ENCODE measurements at regions not wholly inside any gene's neighbourhood (a gene's known extent, or its start where the extent isn't known, plus 50 kb on each side); places are given as distances from the start of the nearest gene placed in this dataset.

DNA sequence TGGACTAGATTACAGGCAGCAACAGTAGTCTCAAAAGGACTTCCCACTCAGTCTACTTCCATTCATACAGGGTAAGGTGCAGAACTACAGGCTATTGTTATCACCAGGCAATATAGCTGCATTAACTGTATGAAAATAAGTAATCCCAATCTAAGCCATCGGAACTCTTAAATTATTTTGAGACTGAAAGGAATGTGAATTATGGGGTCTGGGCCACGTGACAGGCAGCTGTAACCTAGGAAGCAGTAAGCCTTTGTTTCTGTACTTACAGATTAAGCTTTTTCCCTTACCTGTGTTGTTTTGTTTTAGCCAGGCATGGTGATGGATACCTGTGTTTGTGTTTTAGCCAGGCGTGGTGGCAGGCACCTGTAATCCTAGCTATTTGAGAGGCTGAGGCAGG is 152.4 kb upstream of the TRIM24 start:
- no peak for DNase-seq (ENCODE audit: low read depth)

DNA sequence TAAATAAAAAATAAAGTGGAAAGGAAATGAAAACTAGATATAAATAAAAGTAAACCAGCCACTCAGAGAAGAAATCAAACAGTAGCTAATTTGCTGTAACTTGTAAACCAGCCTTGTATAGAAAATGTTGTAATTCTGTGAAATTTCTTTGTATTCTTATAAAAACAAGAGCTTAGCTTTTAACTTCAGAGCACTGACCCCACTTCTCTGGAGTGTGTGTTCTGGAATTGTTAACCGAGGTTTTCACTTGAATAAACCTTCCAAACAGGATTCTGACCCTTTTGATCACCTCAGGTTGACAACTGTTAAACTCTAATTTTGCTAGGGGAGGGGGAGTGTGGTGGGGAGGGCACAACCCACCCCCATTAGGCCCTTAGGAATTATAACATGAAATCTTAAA is 151.9 kb upstream of the TRIM24 start:
- no peak overlapping the region for H3K4me3 ChIP-seq (ENCODE audit: low read depth, low read length)
- TF ChIP-seq, protein P1, sequence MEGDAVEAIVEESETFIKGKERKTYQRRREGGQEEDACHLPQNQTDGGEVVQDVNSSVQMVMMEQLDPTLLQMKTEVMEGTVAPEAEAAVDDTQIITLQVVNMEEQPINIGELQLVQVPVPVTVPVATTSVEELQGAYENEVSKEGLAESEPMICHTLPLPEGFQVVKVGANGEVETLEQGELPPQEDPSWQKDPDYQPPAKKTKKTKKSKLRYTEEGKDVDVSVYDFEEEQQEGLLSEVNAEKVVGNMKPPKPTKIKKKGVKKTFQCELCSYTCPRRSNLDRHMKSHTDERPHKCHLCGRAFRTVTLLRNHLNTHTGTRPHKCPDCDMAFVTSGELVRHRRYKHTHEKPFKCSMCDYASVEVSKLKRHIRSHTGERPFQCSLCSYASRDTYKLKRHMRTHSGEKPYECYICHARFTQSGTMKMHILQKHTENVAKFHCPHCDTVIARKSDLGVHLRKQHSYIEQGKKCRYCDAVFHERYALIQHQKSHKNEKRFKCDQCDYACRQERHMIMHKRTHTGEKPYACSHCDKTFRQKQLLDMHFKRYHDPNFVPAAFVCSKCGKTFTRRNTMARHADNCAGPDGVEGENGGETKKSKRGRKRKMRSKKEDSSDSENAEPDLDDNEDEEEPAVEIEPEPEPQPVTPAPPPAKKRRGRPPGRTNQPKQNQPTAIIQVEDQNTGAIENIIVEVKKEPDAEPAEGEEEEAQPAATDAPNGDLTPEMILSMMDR (IDR thresholded peaks at IDR 0.05; ENCODE audit: control insufficient read depth, extremely low read depth, insufficient read depth) = no peak
- no peak for DNase-seq (ENCODE audit: low read depth)

More for the DNA sequence above, 152.4 kb upstream of the TRIM24 start:
- H3K4me3 ChIP-seq (ENCODE audit: low read depth, low read length) = no peak overlapping the region
- TF ChIP-seq, protein P1 (IDR thresholded peaks at IDR 0.05; ENCODE audit: control insufficient read depth, extremely low read depth, insufficient read depth) = no peak

DNA sequence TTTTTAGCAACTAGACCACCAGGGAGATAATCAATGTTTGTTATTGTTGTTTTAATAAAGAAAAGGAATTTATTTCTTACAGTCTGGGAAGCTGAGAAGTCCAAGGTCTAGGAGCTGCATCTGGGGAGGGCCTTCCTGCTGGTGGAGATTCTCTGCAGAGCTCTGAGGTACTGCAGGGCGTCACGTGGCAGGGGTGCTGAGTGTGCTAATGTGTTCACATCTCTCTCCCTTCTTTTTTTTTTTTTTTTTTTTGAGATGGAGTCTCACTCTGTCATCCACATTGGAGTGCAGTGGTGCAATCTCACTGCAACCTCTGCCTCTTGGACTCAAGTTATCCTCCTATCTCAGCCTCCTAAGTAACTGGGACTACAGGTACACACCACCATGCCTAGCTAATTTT is 150.9 kb upstream of the TRIM24 start:
- TF ChIP-seq, protein P1 (IDR thresholded peaks at IDR 0.05; ENCODE audit: control insufficient read depth, extremely low read depth, insufficient read depth) = no peak
- no peak for DNase-seq (ENCODE audit: low read depth)
- no peak overlapping the region for H3K4me3 ChIP-seq (ENCODE audit: low read depth, low read length)

DNA sequence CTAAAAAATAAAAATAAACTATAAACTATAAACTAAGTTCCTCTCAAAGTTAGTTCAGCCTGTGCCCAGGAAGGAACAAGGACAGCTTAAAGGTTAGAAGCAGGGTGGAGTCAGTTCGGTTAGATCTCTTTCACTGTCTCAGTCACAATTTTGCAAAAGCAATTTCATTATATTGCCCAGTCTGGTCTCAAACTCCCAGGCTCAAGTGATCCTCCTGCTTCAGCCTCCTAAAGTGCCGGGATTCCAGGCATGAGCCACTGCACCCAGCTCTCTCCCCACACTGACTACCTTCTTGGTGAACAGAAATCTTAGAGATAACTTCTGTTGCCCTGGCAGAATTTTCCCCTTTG is 146.3 kb upstream of the TRIM24 start:
- H3K4me3 ChIP-seq (ENCODE audit: low read depth, low read length) = no peak overlapping the region
- TF ChIP-seq, protein P1 (IDR thresholded peaks at IDR 0.05; ENCODE audit: control insufficient read depth, extremely low read depth, insufficient read depth) = no peak
- no peak for DNase-seq (ENCODE audit: low read depth)

DNA sequence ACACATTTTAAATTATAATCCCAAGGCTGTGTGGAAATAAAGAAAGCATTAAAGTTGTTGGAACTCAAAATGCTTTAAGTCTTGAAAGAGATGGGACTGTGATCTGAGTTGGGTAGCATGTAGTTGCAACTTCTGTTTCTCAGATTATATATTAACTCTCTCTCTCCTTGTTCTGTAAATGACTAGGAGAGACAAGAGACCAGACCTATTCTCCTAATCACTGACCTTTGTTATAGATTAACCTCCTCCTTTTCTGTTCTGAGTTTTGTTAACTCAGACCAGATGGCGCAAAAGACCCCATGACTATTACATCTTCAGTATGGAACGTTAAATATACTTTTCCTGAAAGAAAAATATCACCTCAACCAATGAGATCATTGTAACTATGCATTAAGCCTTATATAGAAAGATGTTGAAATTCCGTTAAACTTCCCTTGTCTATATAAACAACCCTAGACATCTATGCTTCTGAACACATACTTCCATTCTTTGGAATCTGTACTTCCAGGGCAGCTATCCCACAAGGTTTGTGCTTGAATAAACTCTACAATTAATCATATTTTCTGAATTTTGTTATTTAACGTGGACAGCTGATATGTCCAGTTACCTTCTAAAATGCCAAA is 143.5 kb upstream of the TRIM24 start:
- no peak overlapping the region for H3K4me3 ChIP-seq (ENCODE audit: low read depth, low read length)
- DNase-seq (ENCODE audit: low read depth) = no peak
- TF ChIP-seq, protein P1 (IDR thresholded peaks at IDR 0.05; ENCODE audit: control insufficient read depth, extremely low read depth, insufficient read depth) = no peak

DNA sequence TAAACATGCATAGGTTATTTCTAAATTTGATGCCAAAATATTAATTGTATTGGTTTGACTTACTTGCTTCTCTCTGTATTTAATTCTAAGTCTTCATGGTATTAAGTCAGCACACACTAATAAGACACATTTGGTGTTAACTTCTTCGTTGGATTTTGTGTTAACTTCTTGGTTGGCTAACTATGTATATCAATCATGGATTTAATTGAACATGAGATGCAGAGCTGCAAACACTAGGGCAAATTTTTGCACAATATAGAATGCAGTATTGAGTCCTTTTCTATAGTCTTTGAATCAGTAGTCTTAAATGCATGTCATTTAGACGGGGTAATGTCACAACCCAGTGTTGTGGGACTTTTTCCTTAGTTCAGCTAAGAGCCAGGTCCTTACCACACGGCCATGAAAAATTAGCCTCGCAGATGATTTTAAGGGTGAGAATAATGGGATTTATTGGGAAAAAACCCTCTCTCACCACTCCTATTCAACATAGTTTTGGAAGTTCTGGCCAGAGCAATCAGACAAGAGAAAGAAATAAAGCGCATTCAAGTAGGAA is 142.9 kb upstream of the TRIM24 start:
- DNase-seq (ENCODE audit: low read depth) = no peak

More for the DNA sequence above, 142.9 kb upstream of the TRIM24 start:
- TF ChIP-seq, protein P1 (IDR thresholded peaks at IDR 0.05; ENCODE audit: control insufficient read depth, extremely low read depth, insufficient read depth) = no peak
- no peak overlapping the region for H3K4me3 ChIP-seq (ENCODE audit: low read depth, low read length)

Data from LNCaP clone FGC (cell line).